Urinary bladder (tissue), 3 donors: ENCODE measurements at regions not wholly inside any gene's neighbourhood (a gene's known extent, or its start where the extent isn't known, plus 50 kb on each side); places are given as distances from the start of the nearest gene placed in this dataset.

Experiments
- DNase-seq: peaks from one replicate; pipeline ENCODE4 v3.0.0-alpha.2; 2015; ENCODE audit errors: extremely low spot score
- H3K27ac ChIP-seq: one replicate; pipeline ENCODE4 v1.5.1; 2013; ENCODE audit warnings: low read depth, mild to moderate bottlenecking, moderate library complexity
- H3K36me3 ChIP-seq: one replicate; pipeline ENCODE4 v1.6.1; 2013; ENCODE audit warnings: mild to moderate bottlenecking, moderate library complexity; ENCODE audit not compliant: insufficient read depth
- H3K4me1 ChIP-seq: one replicate; pipeline ENCODE4 v1.6.1; 2013; ENCODE audit warnings: mild to moderate bottlenecking, moderate library complexity; ENCODE audit not compliant: insufficient read depth
- H3K4me3 ChIP-seq: one replicate; pipeline ENCODE4 v1.5.1; 2013; ENCODE audit warnings: low read depth, low read length
- WGBS: extraction: QIAGEN DNeasy Blood & Tissue Kit; methylation state at CpG from one replicate; pipeline ENCODE4 v1.1.7; 2013; 5-methylcytosine and 5-hydroxymethylcytosine counted together
- donor health status: healthy with polysubstance abuse.
- donor health status: healthy.

DNA sequence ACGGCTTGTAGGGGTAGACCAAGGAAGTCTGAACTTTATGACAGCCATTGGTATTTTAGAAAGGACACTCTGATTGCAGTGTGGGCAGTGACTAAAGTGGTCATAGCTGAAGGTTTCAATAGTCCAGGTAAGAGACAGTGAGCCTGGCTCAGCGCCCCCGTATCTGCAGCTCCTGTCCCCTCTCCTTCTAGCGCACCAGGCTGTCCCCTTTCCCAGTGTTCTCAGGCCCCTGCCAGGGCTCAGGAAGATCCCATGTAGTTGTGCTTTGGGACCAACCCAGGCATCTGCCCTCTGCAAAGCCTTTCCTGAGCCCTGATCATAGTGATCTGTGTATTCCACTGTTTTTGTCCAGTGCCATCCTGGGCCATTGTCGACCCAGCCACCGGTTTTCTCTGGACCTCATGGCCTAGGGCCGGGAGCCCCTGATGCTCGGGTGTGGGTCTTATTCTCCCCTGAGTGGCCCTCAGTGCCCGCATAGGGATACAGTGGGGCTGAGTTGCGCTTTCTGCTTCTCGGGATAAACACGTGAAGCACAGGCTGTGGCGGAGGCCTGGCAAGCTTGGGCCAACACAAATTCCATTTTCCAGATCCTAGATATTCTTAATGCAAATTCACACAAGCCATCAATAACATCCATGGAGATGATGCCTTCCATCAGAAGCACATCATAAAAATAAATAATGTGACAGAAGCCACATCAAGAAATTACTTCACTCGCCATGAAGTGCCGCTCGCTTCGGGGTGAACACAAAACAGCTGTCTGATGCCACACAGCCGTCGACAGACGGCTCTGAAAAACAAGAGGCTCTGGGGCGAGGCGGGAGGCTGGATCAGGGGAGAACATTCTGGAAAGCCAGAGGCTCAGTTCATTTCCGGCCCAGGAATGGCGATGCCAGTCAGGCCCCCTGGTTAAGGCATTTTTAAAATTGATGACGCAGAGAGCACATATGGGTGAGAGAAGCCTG lies 805.0 kb downstream of the TBC1D22A start:
- Histone ChIP-seq H3K4me3 (no peak overlapping the region), H3K4me1 (no peaks in the 10 kb centered on the region), H3K27ac (no peak overlapping the region), H3K36me3 (no peaks in the 10 kb centered on the region)
- 89% methylated on average over 25 of the region's 25 CpGs for whole genome bisulfite sequencing
- DNase-seq, result no peak

DNA sequence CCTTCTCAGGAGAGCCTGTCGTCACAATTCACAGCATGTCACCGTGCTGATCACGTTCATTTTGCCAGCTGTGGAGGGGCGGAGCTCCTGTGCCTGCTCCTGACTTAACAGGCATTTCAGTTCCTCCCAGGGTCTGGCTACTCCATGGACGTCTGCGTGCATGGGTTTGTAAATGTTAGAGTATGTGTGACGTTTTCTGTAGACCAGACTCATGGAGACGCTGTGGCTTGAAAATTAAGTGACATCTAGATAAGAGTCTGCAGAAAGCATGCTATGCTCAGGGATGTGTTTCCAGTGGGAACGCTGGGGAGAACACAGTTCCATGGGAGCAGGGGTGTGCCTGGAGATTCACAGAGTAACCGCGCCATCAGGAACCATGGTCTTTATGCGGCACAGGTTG lies 804.0 kb downstream of the TBC1D22A start:
- Histone ChIP-seq H3K4me3 (no peak overlapping the region), H3K36me3 (no peaks in the 10 kb centered on the region), H3K27ac (no peak overlapping the region), H3K4me1 (no peaks in the 10 kb centered on the region)
- 89% methylated on average over 12 of the region's 12 CpGs for WGBS
- no peak for DNase-seq

DNA sequence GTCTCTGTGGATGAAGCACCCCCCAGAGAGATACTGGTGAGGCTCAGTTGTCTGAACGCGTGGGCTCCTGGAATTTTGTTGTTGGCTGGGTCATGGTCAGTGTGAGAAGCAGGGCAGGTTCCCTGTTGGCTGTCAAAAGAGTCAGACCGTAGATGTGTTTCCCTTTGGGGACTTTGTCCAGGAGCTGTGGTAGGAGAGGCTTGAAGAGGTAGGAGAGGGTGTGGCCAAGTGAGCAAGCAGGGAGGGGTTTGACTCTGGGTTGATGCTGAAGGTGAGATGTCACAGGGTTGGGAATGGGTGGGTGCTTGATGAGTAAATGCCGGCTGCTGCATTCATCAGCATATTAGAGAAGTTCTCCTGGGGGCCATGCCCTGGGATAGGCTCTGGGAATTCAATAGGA lies 803.2 kb downstream of the TBC1D22A start:
- 63% methylated on average over 4 of the region's 4 CpGs for WGBS
- no peak overlapping the region for H3K4me3 ChIP-seq
- H3K36me3 ChIP-seq, result no peaks in the 10 kb centered on the region
- no peak overlapping the region for H3K27ac ChIP-seq
- no peaks in the 10 kb centered on the region for H3K4me1 ChIP-seq
- DNase-seq, result no peak

DNA sequence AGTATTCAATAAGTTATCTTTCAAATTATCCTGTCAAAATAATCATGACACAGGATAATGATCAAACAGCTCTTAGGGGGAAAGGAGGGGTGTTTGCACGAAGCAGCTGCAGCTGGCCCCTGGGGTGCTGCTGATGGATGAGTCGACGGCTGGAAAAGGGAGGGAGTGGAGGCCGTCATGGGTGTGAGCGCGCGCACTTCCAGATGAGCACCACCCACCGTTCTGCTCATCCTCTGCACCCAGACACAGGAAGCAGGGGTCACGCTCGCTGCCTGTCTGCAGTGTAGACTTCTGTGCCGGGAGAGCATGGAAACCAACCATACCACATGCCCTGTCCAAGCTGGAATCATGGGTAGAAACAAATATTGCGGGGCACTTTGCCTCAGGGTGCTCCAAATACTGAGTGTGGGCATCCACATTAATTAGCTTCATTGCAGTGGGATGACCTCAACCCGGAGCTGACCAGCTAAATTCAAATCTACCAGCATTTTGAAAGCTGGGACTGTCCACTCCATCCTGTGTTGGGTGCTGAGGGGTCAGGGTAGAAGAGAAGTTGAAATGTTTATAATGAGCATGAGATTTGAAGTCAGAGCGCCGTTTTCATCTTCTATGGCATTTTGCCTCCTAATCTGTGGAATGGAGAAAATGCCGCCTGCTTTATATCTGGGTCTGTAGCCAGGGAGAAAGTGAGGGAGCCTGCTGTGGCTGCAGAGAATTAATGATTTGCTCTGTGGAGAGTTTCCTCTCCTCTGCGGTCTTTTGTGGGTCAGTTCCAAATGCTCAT lies 802.4 kb downstream of the TBC1D22A start:
- WGBS, result 32% methylated on average over 17 of the region's 17 CpGs
- DNase-seq, result no peak

DNA sequence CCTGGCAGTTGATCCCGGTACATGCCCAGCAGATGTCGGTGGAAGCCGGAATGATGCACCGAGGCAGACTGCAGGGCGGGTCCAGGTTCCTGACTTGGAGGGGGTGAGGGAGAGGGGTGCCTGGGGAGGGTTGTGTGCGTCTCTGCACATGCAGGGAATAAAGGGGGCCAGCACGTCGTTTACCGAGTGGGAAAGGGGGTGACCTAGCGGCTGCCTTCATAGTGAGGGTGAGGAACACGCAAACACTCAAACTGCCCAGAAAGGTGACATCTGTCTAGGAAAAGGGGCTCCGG lies 801.7 kb downstream of the TBC1D22A start:
- DNase-seq, result no peak

More for the DNA sequence above, 802.4 kb downstream of the TBC1D22A start:
- no peak overlapping the region for H3K4me3 ChIP-seq
- no peaks in the 10 kb centered on the region for H3K4me1 ChIP-seq
- H3K36me3 ChIP-seq, result no peaks in the 10 kb centered on the region
- H3K27ac ChIP-seq, result no peak overlapping the region

DNA sequence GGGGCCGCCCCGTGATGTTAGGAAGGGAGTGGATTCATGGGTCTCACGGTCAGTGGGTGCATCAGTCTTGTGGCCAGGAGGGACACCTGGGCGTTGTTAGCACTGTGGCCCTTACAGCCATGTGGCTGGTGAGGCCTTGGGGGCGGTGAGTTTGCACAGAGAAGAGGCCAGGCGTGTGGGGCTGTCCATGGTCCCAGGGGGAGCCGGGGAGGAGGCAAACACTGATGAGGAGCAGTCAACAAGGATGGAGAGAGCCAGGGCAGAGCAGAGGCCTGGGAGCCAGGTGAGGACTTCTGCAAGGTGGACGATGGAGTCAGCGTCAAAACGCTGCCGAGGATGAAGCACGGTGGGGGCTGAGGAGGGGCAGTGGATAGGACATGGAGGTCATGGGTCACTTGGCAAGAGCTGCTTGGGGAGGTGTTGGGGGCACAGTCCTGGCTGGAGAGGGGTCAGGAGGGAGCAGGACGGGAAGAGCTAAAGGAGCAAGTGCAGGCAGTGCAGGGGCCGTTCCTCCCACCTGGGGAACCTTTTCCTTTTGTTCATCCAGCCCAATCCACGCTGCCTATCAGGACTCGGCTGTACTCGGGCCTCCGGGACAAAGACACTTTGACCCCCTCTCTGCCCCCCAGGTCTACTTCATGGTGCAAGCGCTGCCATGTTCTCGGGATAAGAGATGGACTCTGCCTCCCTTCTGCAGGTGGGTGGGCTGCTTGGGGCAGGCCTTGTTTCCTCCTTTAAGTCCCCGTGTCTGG lies 801.1 kb downstream of the TBC1D22A start:
- no peak for DNase-seq
- 91% methylated on average over 21 of the region's 21 CpGs for WGBS

More for the DNA sequence above, 801.7 kb downstream of the TBC1D22A start:
- no peaks in the 10 kb centered on the region for H3K4me1 ChIP-seq
- no peak overlapping the region for H3K4me3 ChIP-seq
- WGBS, result 75% methylated on average over 12 of the region's 12 CpGs
- H3K36me3 ChIP-seq, result no peaks in the 10 kb centered on the region
- H3K27ac ChIP-seq, result no peak overlapping the region

DNA sequence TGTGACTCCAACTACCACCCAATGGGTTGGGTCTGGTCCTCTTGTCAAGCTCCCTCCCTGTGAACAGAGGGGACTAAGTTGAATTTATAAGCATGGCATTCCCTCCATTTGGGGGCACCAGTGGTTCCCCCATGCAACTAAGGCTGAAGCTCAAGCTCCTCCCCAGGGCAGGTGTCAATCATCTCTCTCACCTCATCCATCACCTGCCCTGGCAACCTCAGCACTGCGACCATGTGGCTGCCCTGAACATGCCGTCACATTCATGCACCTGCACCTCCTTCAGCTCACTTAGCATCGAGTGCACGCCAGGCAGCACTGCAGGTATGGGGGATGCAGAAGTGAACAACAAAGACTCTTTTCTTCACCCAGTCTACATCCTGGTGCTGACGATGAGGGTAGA lies 799.3 kb downstream of the TBC1D22A start:
- Histone ChIP-seq H3K36me3 (no peaks in the 10 kb centered on the region), H3K27ac (no peak overlapping the region), H3K4me1 (no peaks in the 10 kb centered on the region), H3K4me3 (no peak overlapping the region)
- 86% methylated on average over 5 of the region's 5 CpGs for WGBS
- no peak for DNase-seq

More for the DNA sequence above, 801.1 kb downstream of the TBC1D22A start:
- Histone ChIP-seq H3K36me3 (no peaks in the 10 kb centered on the region), H3K4me3 (no peak overlapping the region), H3K4me1 (no peaks in the 10 kb centered on the region), H3K27ac (no peak overlapping the region)

DNA sequence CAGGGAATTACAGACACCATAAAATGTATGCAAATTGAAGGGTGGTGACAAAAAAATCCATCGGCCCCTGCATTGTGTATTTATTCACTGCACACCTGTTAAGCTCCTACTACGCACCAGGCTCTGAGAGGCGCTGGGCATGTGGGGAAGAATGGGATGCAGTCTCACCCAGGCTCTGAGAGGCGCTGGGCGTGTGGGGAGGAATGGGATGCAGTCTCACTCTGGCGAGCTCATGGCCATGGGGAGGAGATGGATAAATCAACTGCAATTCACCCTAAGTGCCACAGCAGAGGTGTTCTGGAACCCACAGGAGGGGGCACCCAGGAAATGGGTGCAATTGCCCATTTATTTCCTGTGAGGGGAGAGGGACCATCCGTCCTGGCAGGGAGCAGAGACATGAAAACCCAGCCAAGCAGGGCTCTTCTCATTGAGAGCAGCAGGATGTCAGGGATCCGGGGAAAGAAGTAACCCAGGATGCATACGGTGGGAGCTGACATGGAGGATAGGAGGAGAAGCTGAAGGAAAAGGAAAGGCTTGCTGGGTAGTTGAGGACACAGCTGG lies 798.7 kb downstream of the TBC1D22A start:
- Histone ChIP-seq H3K4me1 (no peaks in the 10 kb centered on the region), H3K36me3 (no peaks in the 10 kb centered on the region), H3K4me3 (no peak overlapping the region), H3K27ac (no peak overlapping the region)
- DNase-seq, result no peak
- WGBS, result 81% methylated on average over 9 of the region's 9 CpGs

DNA sequence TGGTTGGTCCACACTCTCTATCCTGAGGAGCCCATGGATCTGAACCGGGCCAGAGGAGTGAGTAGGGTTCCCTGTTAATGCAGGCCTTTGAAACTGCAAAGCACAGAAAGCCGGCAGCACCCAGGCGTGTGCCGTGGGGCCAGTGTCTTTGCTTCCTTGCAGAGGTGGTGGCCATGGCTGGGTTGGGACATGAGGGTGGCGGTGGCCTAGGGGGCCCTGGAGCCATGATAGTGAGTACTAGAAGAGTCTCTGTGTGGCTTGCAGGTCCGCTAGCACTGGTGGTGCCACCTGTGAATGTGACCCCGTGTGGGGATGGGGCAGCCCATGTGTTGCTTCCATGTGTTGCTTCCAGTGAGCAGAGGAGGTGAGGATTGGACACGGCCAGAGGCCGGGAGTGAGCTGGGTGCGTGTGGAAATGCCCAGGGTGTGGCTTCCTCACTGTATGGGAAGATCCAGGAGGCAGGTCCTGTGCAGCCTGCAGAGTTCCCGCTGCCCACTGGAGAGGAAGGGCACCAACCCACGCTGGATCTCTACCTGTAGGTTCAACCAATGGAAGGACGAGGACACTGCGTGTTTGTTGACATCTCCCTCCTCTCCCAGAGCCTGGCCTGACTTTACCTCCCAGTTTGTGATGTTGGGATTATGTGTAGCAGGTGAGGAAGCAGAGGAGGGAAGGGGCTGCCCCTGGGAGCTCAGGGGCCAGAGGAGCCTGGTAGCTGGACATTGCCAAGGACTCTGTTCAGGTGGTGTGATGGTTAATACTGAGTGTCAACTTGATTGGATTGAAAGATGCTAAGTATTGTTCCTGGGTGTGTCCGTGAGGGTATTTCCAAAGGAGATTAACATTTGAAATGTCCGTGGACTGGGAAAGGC lies 796.6 kb downstream of the TBC1D22A start:
- H3K4me1 ChIP-seq, result no peaks in the 10 kb centered on the region
- H3K4me3 ChIP-seq, result no peak overlapping the region
- no peak for DNase-seq
- no peak overlapping the region for H3K27ac ChIP-seq
- H3K36me3 ChIP-seq, result no peaks in the 10 kb centered on the region
- 92% methylated on average over 16 of the region's 16 CpGs for WGBS

DNA sequence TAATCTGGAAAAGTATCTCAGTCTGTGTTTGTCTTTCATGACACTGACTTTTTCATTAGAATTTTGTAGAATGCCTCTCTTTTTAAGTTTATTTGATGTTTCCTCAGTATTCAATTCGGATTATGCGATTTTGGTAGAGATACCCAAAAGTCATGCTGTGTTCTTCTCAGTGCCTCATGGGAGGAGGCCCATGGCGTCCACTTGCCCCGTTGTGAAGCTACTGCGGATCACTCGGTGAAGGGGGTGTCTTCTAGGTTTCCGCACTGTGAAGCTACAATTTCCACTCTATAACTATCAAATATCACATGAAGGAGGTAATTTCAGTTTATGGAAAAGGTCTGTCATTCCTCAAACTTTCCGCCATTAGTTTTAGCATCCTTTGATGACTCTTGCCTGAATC lies 794.0 kb downstream of the TBC1D22A start:
- H3K27ac ChIP-seq, result no peak overlapping the region
- 89% methylated on average over 8 of the region's 8 CpGs for WGBS
- no peak overlapping the region for H3K4me3 ChIP-seq
- no peaks in the 10 kb centered on the region for H3K36me3 ChIP-seq
- H3K4me1 ChIP-seq, result no peaks in the 10 kb centered on the region
- DNase-seq, result no peak

DNA sequence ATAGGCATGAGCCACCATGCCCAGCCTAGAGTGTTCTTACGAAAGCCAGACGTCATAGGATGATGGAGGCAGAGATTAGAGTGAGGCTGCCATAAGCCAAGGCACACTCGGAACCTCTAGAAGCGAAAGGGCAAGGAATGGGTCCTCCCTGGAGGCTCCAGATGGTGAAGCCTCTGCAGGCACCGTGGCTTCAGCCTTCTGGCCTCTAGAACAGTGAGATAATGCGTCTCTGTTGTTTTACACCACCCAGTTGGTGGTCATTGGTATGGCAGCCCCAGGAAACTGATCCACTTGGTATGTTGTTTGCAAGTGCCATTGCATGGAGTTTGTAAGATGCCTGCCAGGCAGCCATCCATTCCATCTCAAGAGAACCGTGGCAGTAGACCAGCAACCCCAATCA lies 791.0 kb downstream of the TBC1D22A start:
- Histone ChIP-seq H3K36me3 (no peaks in the 10 kb centered on the region), H3K4me3 (no peak overlapping the region), H3K27ac (no peak overlapping the region), H3K4me1 (no peaks in the 10 kb centered on the region)
- 84% methylated on average over 7 of the region's 7 CpGs for WGBS
- no peak for DNase-seq

DNA sequence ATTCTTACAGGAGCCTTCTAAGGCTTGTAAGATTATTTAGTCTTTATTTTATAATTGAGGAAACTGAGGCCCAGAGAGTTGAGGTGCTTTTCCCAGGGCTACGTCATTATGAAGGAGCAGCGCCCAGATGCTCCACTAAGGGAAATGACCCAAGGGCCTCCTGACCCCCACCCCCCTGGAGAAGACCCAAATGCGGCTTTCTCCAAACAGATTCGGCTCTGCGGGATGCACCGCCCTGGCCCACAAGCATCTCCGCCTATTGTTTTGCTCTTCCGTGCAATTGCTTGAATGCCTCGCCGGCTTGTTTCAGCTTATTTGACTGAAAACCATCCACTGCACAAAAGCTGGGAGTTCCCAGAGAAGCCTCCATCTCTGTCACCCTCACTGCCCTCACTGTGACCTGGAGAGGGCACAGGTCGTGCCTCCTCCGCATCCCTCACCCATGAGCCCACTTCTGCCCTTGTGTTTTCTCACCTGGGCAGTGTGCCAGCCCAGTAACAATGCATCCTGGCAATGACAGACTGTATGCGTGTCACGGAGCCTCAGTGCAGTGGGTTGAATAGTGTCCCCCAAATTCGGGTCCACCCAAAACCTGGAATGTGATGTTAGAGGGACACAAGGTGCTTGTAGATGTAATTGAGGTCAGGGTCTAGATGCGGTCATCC lies 790.2 kb downstream of the TBC1D22A start:
- Histone ChIP-seq H3K4me3 (no peak overlapping the region), H3K27ac (no peak overlapping the region), H3K36me3 (no peaks in the 10 kb centered on the region), H3K4me1 (no peaks in the 10 kb centered on the region)
- WGBS, result 88% methylated on average over 16 of the region's 16 CpGs
- DNase-seq, result no peak
